ENCODE measurements at regions not wholly inside any gene's neighbourhood (a gene's known extent, or its start where the extent isn't known, plus 50 kb on each side); places are given as distances from the start of the nearest gene placed in this dataset.

DNA sequence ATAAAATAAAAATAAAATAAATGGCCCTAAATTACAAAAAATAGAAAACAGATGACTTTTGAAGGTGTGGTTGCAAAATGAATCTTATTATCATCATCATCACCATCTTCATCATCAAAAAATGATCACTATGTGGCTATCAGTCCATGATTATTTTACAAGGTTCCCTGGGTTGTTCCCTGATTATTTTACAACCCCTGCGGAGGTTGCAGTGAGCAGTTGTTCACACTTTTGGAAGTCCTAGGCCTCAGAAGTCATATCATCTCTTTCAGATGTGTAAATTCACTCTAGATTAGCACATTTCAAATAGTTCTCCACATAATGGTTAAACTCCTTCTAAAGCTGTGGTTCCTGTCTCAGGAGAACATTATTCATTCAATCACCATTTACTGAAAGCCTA, 57.4 kb upstream of the NR5A2 start:
- no peaks in the 10 kb centered on the region; the same call in 1 of the 2 replicates for H3K27me3 ChIP-seq (replicated peaks; ENCODE audit: control insufficient read depth, insufficient read depth, low read length)
- H3K4me3 ChIP-seq (ENCODE audit: low read depth, low read length) = no peak overlapping the region
- H3K4me1 ChIP-seq = no peaks in the 10 kb centered on the region
- no peak for DNase-seq
- no peaks in the 10 kb centered on the region for H3K4me1 Mint-ChIP-seq (ENCODE audit: low read depth, unreplicated experiment)
- ChIA-PET CTCF (no interaction called here), POLR2A (no interaction called here)
- H3K9me3 ChIP-seq = no peaks in the 10 kb centered on the region
- intact Hi-C loops (cut with micrococcal nuclease; ENCODE audit: unreplicated experiment) = no loop called here
- no peaks in the 10 kb centered on the region for H3K27me3 Mint-ChIP-seq (ENCODE audit: insufficient read depth, unreplicated experiment)
- H3K4me3 Mint-ChIP-seq (ENCODE audit: unreplicated experiment) = no peak overlapping the region
- no peaks in the 10 kb centered on the region for H3K36me3 Mint-ChIP-seq (ENCODE audit: insufficient read depth, unreplicated experiment)
- H3K27ac Mint-ChIP-seq (ENCODE audit: unreplicated experiment) = no peak overlapping the region
- no peaks in the 10 kb centered on the region for H3K9me3 Mint-ChIP-seq (ENCODE audit: unreplicated experiment)
- TF ChIP-seq, protein P1, sequence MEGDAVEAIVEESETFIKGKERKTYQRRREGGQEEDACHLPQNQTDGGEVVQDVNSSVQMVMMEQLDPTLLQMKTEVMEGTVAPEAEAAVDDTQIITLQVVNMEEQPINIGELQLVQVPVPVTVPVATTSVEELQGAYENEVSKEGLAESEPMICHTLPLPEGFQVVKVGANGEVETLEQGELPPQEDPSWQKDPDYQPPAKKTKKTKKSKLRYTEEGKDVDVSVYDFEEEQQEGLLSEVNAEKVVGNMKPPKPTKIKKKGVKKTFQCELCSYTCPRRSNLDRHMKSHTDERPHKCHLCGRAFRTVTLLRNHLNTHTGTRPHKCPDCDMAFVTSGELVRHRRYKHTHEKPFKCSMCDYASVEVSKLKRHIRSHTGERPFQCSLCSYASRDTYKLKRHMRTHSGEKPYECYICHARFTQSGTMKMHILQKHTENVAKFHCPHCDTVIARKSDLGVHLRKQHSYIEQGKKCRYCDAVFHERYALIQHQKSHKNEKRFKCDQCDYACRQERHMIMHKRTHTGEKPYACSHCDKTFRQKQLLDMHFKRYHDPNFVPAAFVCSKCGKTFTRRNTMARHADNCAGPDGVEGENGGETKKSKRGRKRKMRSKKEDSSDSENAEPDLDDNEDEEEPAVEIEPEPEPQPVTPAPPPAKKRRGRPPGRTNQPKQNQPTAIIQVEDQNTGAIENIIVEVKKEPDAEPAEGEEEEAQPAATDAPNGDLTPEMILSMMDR (IDR thresholded peaks at IDR 0.05; ENCODE audit: insufficient read depth in 1 of 2, low read depth in 1 of 2, low read length in 1 of 2, severe bottlenecking in 1 of 2, unreplicated experiment in 1 of 2) = no peak
- H3K36me3 ChIP-seq (ENCODE audit: control insufficient read depth, insufficient read depth, low read length) = no peaks in the 10 kb centered on the region
- no TSS peak for BruUV-seq (replicated peaks)

DNA sequence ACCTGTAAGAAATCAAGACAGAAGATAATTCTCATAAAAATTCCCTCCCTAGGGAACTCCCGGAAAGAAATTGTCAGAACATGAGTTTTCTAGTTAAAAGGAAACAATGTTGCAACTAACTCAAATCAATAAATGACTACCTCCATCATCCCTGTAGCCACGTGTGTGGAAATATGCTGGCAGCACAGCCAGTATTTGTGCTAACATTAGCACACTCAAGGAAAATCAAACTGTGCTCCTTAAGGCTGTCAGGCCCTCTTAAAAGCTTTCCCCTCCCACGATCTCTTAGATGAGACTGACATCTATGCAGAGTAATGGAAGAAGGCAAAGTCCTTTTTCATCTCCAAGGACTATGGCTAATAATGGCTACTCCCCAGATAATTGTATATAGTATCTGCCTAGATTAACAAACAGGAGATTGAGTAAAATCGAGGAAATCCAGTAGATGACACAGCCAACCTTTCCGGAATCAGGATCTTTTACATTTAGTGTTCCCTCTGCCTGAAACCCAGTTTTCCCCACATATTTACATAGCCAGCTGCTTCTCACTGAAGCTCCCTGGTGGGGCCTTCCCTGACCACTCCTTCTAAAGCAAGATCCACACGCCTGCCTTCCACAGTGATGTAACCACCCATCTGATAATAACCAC, 50.9 kb upstream of the NR5A2 start:
- H3K4me3 Mint-ChIP-seq (ENCODE audit: unreplicated experiment) = no peak overlapping the region
- no peaks in the 10 kb centered on the region for H3K36me3 ChIP-seq (ENCODE audit: control insufficient read depth, insufficient read depth, low read length)
- 0 out of 2 replicates have a peak, but pooled peaks cover 6% of the 10 kb centered on the region for H3K4me1 ChIP-seq
- DNase-seq = peak in 1 of 2 experiments; percentile 34
- no peaks in the 10 kb centered on the region; the same call in 1 of the 2 replicates for H3K27me3 ChIP-seq (replicated peaks; ENCODE audit: control insufficient read depth, insufficient read depth, low read length)
- no peaks in the 10 kb centered on the region for H3K9me3 Mint-ChIP-seq (ENCODE audit: unreplicated experiment)
- H3K9me3 ChIP-seq = no peaks in the 10 kb centered on the region
- CTCF ChIA-PET = no interaction called here
- H3K36me3 Mint-ChIP-seq (ENCODE audit: insufficient read depth, unreplicated experiment) = no peaks in the 10 kb centered on the region
- no peak overlapping the region for H3K27ac Mint-ChIP-seq (ENCODE audit: unreplicated experiment)
- BruUV-seq (replicated peaks) = no TSS peak
- POLR2A ChIA-PET = no interaction called here
- intact Hi-C loops (cut with micrococcal nuclease; ENCODE audit: unreplicated experiment) = no loop called here
- H3K4me1 Mint-ChIP-seq (ENCODE audit: low read depth, unreplicated experiment) = peaks cover 7% of the 10 kb centered on the region
- TF ChIP-seq, protein P1 (IDR thresholded peaks at IDR 0.05; ENCODE audit: insufficient read depth in 1 of 2, low read depth in 1 of 2, low read length in 1 of 2, severe bottlenecking in 1 of 2, unreplicated experiment in 1 of 2) = no peak
- H3K27me3 Mint-ChIP-seq (ENCODE audit: insufficient read depth, unreplicated experiment) = no peaks in the 10 kb centered on the region
- no peak overlapping the region for H3K4me3 ChIP-seq (ENCODE audit: low read depth, low read length)

Small RNAs in the stretch of these regions (microRNA-seq; reads per million reads assigned to microRNA genes)
- gene MIR181A1 (477 reads per million, percentile 82 among the genes with 10 or more reads in this experiment), gene MIR181B1 (9.3 reads per million, percentile 47 among the genes with 10 or more reads in this experiment)

Measured in Caco-2 (cell line).